PC-3 (cell line): ENCODE measurements at regions not wholly inside any gene's neighbourhood (a gene's known extent, or its start where the extent isn't known, plus 50 kb on each side); places are given as distances from the start of the nearest gene placed in this dataset.

Experiments used
- CTCF ChIP-seq: fragments of 300-600 bp; sonication (generic); conservative IDR thresholded peaks from 2 replicates; pipeline ENCODE4 v1.5.1; 2017; ENCODE audit warnings: antibody characterized with exemption, low read depth, mild to moderate bottlenecking, low read length
- EZH2 ChIP-seq: fragments of 300-600 bp; sonication (generic); IDR thresholded peaks from one replicate; pipeline ENCODE4 v1.6.1; 2017; ENCODE audit warnings: antibody characterized with exemption, mild to moderate bottlenecking, low read length; ENCODE audit not compliant: unreplicated experiment
- EZH2phosphoT487 ChIP-seq: fragments of 300-600 bp; sonication (generic); IDR thresholded peaks from 2 replicates; pipeline ENCODE4 v1.6.1; 2018; ENCODE audit warnings: mild to moderate bottlenecking, antibody characterized with exemption, low read length, borderline replicate concordance

GRCh38 chr18:70688286-70688685 is 399.4 kb downstream of the SOCS6 start:
- TF ChIP-seq CTCF (no peak), EZH2phosphoT487 (no peak), EZH2 (no peak)
